ENCODE measurements at regions not wholly inside any gene's neighbourhood (a gene's known extent, or its start where the extent isn't known, plus 50 kb on each side); places are given as distances from the start of the nearest gene placed in this dataset.

DNA sequence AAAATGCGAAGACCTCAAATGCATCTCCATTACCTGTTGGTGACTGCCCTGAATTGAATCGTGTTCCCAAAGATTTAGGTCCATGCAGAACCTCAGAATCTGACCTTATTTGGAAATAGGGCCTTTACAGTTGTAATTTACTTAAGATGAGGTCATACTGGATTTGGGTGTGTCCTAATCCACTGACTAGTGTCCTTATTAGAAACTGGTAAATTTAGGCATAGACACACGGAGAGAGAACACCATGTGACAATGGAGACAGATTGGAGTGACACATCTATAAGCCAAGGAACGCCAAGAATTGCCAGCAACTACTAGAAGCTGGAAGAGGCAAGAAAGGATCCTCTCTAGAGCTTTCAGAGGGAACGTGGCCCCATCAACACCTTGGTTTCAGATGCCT is 203.1 kb downstream of the SMAD2 start:
- no peaks in the 10 kb centered on the region for H3K9me3 Mint-ChIP-seq
- no peak overlapping the region for H3K4me2 ChIP-seq
- H4K20me1 ChIP-seq (replicated peaks; ENCODE audit: insufficient read depth) = no peaks in the 10 kb centered on the region
- DNase-seq (ENCODE audit: low spot score) = no peak
- H3K27me3 ChIP-seq (ENCODE audit: insufficient read depth) = no peaks in the 10 kb centered on the region
- H3K36me3 Mint-ChIP-seq (ENCODE audit: low read depth) = no peaks in the 10 kb centered on the region
- H3K4me3 Mint-ChIP-seq = no peak overlapping the region
- H2AFZ ChIP-seq = no peak overlapping the region
- ATAC-seq = no peak
- TF ChIP-seq, protein P1, sequence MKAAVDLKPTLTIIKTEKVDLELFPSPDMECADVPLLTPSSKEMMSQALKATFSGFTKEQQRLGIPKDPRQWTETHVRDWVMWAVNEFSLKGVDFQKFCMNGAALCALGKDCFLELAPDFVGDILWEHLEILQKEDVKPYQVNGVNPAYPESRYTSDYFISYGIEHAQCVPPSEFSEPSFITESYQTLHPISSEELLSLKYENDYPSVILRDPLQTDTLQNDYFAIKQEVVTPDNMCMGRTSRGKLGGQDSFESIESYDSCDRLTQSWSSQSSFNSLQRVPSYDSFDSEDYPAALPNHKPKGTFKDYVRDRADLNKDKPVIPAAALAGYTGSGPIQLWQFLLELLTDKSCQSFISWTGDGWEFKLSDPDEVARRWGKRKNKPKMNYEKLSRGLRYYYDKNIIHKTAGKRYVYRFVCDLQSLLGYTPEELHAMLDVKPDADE (IDR thresholded peaks at IDR 0.05) = no peak
- TF ChIP-seq ZNF114 (CRISPR knock-in tag; IDR thresholded peaks at IDR 0.05) (no peak), EZH2 (IDR thresholded peaks at IDR 0.05; ENCODE audit: low read depth, unreplicated experiment) (no peak), EZH2phosphoT487 (IDR thresholded peaks at IDR 0.05; ENCODE audit: unreplicated experiment) (no peak), CREB1 (CRISPR knock-in tag; IDR thresholded peaks at IDR 0.05; ENCODE audit: low read depth) (no peak), JUNB (IDR thresholded peaks at IDR 0.05; ENCODE audit: unreplicated experiment) (no peak), POLR2AphosphoS5 (IDR thresholded peaks at IDR 0.05; ENCODE audit: low read depth) (no peak), ZNF331 (CRISPR knock-in tag; IDR thresholded peaks at IDR 0.05; ENCODE audit: low read depth) (no peak), NANOG (IDR thresholded peaks at IDR 0.05; ENCODE audit: borderline replicate concordance) (no peak)
- TF ChIP-seq, protein P2, sequence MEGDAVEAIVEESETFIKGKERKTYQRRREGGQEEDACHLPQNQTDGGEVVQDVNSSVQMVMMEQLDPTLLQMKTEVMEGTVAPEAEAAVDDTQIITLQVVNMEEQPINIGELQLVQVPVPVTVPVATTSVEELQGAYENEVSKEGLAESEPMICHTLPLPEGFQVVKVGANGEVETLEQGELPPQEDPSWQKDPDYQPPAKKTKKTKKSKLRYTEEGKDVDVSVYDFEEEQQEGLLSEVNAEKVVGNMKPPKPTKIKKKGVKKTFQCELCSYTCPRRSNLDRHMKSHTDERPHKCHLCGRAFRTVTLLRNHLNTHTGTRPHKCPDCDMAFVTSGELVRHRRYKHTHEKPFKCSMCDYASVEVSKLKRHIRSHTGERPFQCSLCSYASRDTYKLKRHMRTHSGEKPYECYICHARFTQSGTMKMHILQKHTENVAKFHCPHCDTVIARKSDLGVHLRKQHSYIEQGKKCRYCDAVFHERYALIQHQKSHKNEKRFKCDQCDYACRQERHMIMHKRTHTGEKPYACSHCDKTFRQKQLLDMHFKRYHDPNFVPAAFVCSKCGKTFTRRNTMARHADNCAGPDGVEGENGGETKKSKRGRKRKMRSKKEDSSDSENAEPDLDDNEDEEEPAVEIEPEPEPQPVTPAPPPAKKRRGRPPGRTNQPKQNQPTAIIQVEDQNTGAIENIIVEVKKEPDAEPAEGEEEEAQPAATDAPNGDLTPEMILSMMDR (conservative IDR thresholded peaks at IDR 0.05; ENCODE audit: low read depth in 2 of 2) = no peak
- TF ChIP-seq, protein P3, sequence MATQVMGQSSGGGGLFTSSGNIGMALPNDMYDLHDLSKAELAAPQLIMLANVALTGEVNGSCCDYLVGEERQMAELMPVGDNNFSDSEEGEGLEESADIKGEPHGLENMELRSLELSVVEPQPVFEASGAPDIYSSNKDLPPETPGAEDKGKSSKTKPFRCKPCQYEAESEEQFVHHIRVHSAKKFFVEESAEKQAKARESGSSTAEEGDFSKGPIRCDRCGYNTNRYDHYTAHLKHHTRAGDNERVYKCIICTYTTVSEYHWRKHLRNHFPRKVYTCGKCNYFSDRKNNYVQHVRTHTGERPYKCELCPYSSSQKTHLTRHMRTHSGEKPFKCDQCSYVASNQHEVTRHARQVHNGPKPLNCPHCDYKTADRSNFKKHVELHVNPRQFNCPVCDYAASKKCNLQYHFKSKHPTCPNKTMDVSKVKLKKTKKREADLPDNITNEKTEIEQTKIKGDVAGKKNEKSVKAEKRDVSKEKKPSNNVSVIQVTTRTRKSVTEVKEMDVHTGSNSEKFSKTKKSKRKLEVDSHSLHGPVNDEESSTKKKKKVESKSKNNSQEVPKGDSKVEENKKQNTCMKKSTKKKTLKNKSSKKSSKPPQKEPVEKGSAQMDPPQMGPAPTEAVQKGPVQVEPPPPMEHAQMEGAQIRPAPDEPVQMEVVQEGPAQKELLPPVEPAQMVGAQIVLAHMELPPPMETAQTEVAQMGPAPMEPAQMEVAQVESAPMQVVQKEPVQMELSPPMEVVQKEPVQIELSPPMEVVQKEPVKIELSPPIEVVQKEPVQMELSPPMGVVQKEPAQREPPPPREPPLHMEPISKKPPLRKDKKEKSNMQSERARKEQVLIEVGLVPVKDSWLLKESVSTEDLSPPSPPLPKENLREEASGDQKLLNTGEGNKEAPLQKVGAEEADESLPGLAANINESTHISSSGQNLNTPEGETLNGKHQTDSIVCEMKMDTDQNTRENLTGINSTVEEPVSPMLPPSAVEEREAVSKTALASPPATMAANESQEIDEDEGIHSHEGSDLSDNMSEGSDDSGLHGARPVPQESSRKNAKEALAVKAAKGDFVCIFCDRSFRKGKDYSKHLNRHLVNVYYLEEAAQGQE (IDR thresholded peaks at IDR 0.05; ENCODE audit: unreplicated experiment) = no peak
- TF ChIP-seq, protein P4, sequence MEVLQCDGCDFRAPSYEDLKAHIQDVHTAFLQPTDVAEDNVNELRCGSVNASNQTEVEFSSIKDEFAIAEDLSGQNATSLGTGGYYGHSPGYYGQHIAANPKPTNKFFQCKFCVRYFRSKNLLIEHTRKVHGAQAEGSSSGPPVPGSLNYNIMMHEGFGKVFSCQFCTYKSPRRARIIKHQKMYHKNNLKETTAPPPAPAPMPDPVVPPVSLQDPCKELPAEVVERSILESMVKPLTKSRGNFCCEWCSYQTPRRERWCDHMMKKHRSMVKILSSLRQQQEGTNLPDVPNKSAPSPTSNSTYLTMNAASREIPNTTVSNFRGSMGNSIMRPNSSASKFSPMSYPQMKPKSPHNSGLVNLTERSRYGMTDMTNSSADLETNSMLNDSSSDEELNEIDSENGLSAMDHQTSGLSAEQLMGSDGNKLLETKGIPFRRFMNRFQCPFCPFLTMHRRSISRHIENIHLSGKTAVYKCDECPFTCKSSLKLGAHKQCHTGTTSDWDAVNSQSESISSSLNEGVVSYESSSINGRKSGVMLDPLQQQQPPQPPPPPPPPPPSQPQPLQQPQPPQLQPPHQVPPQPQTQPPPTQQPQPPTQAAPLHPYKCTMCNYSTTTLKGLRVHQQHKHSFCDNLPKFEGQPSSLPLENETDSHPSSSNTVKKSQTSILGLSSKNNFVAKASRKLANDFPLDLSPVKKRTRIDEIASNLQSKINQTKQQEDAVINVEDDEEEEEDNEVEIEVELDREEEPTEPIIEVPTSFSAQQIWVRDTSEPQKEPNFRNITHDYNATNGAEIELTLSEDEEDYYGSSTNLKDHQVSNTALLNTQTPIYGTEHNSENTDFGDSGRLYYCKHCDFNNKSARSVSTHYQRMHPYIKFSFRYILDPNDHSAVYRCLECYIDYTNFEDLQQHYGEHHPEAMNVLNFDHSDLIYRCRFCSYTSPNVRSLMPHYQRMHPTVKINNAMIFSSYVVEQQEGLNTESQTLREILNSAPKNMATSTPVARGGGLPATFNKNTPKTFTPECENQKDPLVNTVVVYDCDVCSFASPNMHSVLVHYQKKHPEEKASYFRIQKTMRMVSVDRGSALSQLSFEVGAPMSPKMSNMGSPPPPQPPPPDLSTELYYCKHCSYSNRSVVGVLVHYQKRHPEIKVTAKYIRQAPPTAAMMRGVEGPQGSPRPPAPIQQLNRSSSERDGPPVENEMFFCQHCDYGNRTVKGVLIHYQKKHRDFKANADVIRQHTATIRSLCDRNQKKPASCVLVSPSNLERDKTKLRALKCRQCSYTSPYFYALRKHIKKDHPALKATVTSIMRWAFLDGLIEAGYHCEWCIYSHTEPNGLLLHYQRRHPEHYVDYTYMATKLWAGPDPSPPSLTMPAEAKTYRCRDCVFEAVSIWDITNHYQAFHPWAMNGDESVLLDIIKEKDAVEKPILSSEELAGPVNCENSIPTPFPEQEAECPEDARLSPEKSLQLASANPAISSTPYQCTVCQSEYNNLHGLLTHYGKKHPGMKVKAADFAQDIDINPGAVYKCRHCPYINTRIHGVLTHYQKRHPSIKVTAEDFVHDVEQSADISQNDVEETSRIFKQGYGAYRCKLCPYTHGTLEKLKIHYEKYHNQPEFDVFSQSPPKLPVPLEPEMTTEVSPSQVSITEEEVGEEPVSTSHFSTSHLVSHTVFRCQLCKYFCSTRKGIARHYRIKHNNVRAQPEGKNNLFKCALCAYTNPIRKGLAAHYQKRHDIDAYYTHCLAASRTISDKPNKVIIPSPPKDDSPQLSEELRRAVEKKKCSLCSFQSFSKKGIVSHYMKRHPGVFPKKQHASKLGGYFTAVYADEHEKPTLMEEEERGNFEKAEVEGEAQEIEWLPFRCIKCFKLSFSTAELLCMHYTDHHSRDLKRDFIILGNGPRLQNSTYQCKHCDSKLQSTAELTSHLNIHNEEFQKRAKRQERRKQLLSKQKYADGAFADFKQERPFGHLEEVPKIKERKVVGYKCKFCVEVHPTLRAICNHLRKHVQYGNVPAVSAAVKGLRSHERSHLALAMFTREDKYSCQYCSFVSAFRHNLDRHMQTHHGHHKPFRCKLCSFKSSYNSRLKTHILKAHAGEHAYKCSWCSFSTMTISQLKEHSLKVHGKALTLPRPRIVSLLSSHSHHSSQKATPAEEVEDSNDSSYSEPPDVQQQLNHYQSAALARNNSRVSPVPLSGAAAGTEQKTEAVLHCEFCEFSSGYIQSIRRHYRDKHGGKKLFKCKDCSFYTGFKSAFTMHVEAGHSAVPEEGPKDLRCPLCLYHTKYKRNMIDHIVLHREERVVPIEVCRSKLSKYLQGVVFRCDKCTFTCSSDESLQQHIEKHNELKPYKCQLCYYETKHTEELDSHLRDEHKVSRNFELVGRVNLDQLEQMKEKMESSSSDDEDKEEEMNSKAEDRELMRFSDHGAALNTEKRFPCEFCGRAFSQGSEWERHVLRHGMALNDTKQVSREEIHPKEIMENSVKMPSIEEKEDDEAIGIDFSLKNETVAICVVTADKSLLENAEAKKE (CRISPR knock-in tag; IDR thresholded peaks at IDR 0.05) = no peak
- H3K79me2 ChIP-seq (replicated peaks; ENCODE audit: insufficient read depth) = no peaks in the 10 kb centered on the region
- H3K4me3 ChIP-seq = no peak overlapping the region
- H3K27ac ChIP-seq (ENCODE audit: low read depth) = no peak overlapping the region
- H3K4me1 Mint-ChIP-seq = no peaks in the 10 kb centered on the region
- H3F3A ChIP-seq (replicated peaks; ENCODE audit: low read depth) = no peaks in the 10 kb centered on the region
- no peak overlapping the region for H3K27ac Mint-ChIP-seq
- no peaks in the 10 kb centered on the region for H3K36me3 ChIP-seq (ENCODE audit: insufficient read depth)
- H3K9me2 ChIP-seq (ENCODE audit: insufficient read depth) = peaks cover 4% of the 10 kb centered on the region; the same call in 1 of the 2 replicates
- no peaks in the 10 kb centered on the region for H3K4me1 ChIP-seq (ENCODE audit: insufficient read depth)
- H3K27me3 Mint-ChIP-seq (ENCODE audit: insufficient read depth, low read depth, poor library complexity) = peaks cover 5% of the 10 kb centered on the region
